Upper lobe of left lung (tissue), 6 donors: ENCODE measurements at regions not wholly inside any gene's neighbourhood (a gene's known extent, or its start where the extent isn't known, plus 50 kb on each side); places are given as distances from the start of the nearest gene placed in this dataset.

ENCODE experiments used
- ATAC-seq, 2 donors: fragments of 200-7000 bp; cut with Tn5 transposase; one replicate each; pipeline ENCODE4 v1.9.1; 2022; ENCODE audit warnings: mild to moderate bottlenecking in 2 of 2, moderate library complexity in 2 of 2; ENCODE audit not compliant: low FRiP score in 2 of 2
- DNase-seq, 2 donors: peaks; one replicate each; pipeline ENCODE4 v3.0.0-alpha.2; 2019 to 2020
- H3K27ac ChIP-seq, 4 donors: fragments of 200-600 bp; sonication (generic); one replicate each; pipeline ENCODE4 v1.5.1; 2016 to 2019
- H3K27me3 ChIP-seq, 4 donors: fragments of 200-600 bp; sonication (generic); one replicate each; pipeline ENCODE4 v1.5.1; 2017 to 2019
- H3K36me3 ChIP-seq, 4 donors: fragments of 200-600 bp; sonication (generic); one replicate each; pipeline ENCODE4 v1.5.1; 2016 to 2019
- H3K4me1 ChIP-seq, 4 donors: fragments of 200-600 bp; sonication (generic); one replicate each; pipeline ENCODE4 v1.5.1; 2018 to 2019
- H3K4me3 ChIP-seq, 4 donors: fragments of 200-600 bp; sonication (generic); one replicate each; pipeline ENCODE4 v1.5.1; 2017 to 2019; ENCODE audit warnings: mild to moderate bottlenecking in 2 of 4, moderate library complexity in 1 of 4
- H3K9me3 ChIP-seq, 4 donors: fragments of 200-600 bp; sonication (generic); one replicate each; pipeline ENCODE4 v1.5.1; 2018 to 2019
- EP300 ChIP-seq, 4 donors: sonication (generic); formaldehyde crosslinking; IDR thresholded peaks; one replicate each; pipeline ENCODE4 v1.5.1; 2017; ENCODE audit warnings: antibody characterized with exemption in 4 of 4, control low read depth in 2 of 4
- POLR2A ChIP-seq, 4 donors: fragments of 450-650 bp; IDR thresholded peaks; one replicate each; pipeline ENCODE4 v1.5.1; 2016 to 2017; ENCODE audit warnings: antibody characterized with exemption in 4 of 4, mild to moderate bottlenecking in 2 of 4
- POLR2AphosphoS5 ChIP-seq, 2 donors: sonication (generic); formaldehyde crosslinking; IDR thresholded peaks; one replicate each; pipeline ENCODE4 v1.5.1; 2017; ENCODE audit warnings: antibody characterized with exemption in 2 of 2
- WGBS, 2 donors: methylation state at CpG; one replicate each; pipeline ENCODE4 v1.1.5; 2017 to 2018; 5-methylcytosine and 5-hydroxymethylcytosine counted together
- TF ChIP-seq, protein P1 (sequence below), 6 experiments: fragments of 450-650 bp in 4 of 6; fragments of 200-600 bp in 2 of 6; sonication (generic) in 2 of 6; IDR thresholded peaks; one replicate each; pipeline ENCODE4 v1.5.1; 2016 to 2019; ENCODE audit warnings: antibody characterized with exemption in 6 of 6
- donor health status: DM: no; HTN: no; CAD: no; lungs with moderate emphysema.
- donor health status: DM: no; HTN: yes; CAD: no; lungs with severe emphysema.

DNA sequence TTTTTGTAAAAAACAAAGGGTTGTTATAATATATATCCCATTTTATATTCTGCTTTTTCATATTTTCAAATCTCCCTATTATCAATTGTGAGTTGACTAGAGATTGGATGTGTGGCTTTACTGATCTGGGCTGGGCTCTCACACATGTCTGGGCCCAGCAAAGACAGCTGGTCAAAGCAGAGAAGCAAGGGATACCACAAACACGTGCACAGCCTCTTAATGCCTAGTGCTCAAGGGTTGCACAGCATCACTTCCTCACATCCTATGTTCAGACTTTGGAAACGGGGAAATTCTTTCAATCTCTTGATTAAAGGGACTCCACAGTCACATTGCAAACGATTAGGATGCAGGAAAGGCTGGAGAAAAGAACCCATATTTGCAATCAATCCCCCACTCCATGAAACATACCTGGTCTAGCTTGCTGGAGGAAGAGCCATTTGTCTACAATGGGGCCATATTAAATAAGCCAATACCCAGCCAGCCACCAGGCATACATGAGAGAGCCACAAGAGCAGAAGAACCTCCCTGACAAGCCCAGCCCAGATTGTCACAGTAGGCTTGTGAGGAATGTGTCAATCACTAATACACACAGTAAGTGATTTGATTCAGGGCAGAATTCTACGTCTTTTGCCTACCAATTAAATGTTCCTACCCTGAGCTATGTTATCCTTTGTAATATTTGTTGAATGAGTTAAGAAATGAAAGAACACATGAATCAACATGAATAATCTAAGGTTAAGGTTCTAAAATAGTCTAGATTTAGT is 431.2 kb downstream of the TNS3 start:
- H3K27me3 ChIP-seq: no peaks in the 10 kb centered on the region
- no peaks in the 10 kb centered on the region for H3K36me3 ChIP-seq
- peaks cover 20 to 43% (median 29%) of the 10 kb centered on the region in 4 donors for H3K4me1 ChIP-seq
- TF ChIP-seq, protein P1, sequence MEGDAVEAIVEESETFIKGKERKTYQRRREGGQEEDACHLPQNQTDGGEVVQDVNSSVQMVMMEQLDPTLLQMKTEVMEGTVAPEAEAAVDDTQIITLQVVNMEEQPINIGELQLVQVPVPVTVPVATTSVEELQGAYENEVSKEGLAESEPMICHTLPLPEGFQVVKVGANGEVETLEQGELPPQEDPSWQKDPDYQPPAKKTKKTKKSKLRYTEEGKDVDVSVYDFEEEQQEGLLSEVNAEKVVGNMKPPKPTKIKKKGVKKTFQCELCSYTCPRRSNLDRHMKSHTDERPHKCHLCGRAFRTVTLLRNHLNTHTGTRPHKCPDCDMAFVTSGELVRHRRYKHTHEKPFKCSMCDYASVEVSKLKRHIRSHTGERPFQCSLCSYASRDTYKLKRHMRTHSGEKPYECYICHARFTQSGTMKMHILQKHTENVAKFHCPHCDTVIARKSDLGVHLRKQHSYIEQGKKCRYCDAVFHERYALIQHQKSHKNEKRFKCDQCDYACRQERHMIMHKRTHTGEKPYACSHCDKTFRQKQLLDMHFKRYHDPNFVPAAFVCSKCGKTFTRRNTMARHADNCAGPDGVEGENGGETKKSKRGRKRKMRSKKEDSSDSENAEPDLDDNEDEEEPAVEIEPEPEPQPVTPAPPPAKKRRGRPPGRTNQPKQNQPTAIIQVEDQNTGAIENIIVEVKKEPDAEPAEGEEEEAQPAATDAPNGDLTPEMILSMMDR (IDR thresholded peaks at IDR 0.05): no peak
- TF ChIP-seq EP300 (IDR thresholded peaks at IDR 0.05) (no peak), POLR2AphosphoS5 (IDR thresholded peaks at IDR 0.05) (no peak), POLR2A (IDR thresholded peaks at IDR 0.05) (no peak)
- no peak overlapping the region for H3K27ac ChIP-seq
- WGBS, 2 donors: 53 to 82% methylated on average over 4 of the region's 4 CpGs
- H3K4me3 ChIP-seq: no peak overlapping the region
- ATAC-seq (no peak), DNase-seq (no peak)
- H3K9me3 ChIP-seq: no peaks in the 10 kb centered on the region

DNA sequence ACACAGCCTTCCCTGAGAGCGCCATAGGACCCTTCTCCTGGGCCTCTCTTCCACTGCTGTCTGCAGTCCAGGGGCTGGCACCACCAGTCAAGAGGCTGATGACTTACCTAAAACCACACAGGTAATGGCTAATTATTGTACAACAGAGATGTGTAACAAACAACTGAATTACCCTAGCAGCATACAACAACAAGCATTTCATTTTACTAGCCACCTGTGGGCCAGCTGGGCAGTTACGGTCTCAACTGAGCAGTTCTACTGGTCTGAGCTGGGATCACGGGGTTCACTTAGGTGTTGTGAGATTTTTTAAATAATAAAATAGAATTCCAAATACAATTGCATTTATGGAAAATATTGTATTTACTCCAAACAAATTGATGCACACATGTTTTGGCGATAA is 431.9 kb downstream of the TNS3 start:
- DNase-seq (no peak), ATAC-seq (no peak)
- Histone ChIP-seq H3K27ac (no peak overlapping the region), H3K4me3 (no peak overlapping the region), H3K36me3 (no peaks in the 10 kb centered on the region), H3K9me3 (no peaks in the 10 kb centered on the region), H3K4me1 (peaks cover 20 to 47% (median 29%) of the 10 kb centered on the region in 4 donors), H3K27me3 (no peaks in the 10 kb centered on the region)
- 96% methylated on average over 4 of the region's 4 CpGs for WGBS, 2 donors
- TF ChIP-seq POLR2A (IDR thresholded peaks at IDR 0.05): no peak
- TF ChIP-seq, protein P1 (IDR thresholded peaks at IDR 0.05): no peak
- no peak for TF ChIP-seq EP300 (IDR thresholded peaks at IDR 0.05)
- TF ChIP-seq POLR2AphosphoS5 (IDR thresholded peaks at IDR 0.05): no peak

DNA sequence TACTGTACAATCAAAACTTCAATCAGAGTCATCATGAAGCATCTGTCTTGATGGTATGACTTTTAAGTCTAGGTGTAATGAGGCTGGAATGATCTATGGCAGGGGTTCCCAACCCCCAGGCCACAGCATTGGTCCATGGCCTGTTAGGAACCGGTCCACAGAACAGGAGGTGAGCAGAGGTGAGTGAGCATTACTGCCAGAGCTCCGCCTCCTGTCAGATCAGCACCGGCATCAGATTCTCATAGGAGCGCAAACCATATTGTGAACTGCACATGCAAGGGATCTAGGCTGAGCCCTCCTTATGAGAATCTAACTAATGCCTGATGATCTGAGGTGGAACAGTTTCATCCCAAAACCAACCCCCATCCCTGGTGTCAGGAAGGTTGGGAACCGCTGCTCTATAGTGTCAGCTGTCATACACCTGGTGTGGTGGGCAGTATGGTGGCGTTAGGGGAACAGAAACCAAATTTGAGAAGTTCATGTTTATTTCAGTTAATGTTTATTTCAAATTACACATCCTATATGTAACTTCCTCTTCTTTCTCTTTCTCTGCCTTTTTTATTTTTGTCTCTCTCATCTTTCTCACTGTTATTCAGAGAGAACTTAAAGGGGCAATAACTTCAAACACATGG is 432.6 kb downstream of the TNS3 start:
- ATAC-seq (no peak), DNase-seq (no peak)
- no peak overlapping the region for H3K4me3 ChIP-seq
- 73 to 87% methylated on average over 6 of the region's 6 CpGs for WGBS, 2 donors
- H3K27ac ChIP-seq: peak overlapping the region in 1 of 4 donors; percentile 43
- no peaks in the 10 kb centered on the region for H3K36me3 ChIP-seq
- H3K4me1 ChIP-seq: peaks cover 20 to 42% (median 28%) of the 10 kb centered on the region in 4 donors
- no peaks in the 10 kb centered on the region for H3K9me3 ChIP-seq
- H3K27me3 ChIP-seq: no peaks in the 10 kb centered on the region
- TF ChIP-seq EP300 (IDR thresholded peaks at IDR 0.05) (no peak), POLR2A (IDR thresholded peaks at IDR 0.05) (no peak), POLR2AphosphoS5 (IDR thresholded peaks at IDR 0.05) (no peak)
- TF ChIP-seq, protein P1 (IDR thresholded peaks at IDR 0.05): no peak

DNA sequence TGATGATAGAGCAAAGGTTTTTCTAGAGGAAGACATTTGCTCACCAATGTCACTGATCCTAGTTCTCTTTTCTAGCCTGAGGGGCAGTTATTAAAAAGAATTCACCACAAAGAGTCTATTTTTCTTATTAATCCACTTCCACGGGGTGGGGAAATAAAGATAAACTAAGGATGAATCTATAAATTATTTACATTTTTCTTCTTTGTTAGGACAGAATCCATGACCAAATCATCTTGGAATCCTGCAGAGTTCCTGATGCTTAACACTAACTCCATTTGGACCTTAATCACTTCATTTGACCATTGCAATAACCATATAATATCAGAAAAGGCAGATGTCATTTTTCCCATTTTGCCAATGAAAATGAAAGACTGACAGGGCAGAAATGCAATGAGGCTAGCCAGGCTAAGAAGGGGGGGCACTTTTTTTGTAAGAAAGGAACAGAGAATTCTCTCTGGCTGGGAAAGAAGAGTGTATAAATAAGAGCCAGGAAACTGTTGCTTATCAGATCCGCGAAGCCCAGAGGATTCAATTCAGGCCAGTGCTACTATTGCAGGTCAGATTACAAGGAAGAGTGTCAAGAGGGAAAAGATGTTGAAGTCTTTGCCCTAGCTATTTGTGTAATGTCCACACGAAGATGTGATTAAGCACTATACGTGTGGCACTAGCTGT is 433.2 kb downstream of the TNS3 start:
- no peak for ATAC-seq
- Histone ChIP-seq H3K36me3 (no peaks in the 10 kb centered on the region), H3K27me3 (no peaks in the 10 kb centered on the region), H3K27ac (peak overlapping the region in 2 of 4 donors; percentile 27 to 43), H3K4me1 (peaks cover 16 to 36% (median 24%) of the 10 kb centered on the region in 4 donors), H3K4me3 (no peak overlapping the region), H3K9me3 (no peaks in the 10 kb centered on the region)
- 33 to 42% methylated on average over 5 of the region's 5 CpGs for WGBS, 2 donors
- TF ChIP-seq EP300 (IDR thresholded peaks at IDR 0.05) (no peak), POLR2AphosphoS5 (IDR thresholded peaks at IDR 0.05) (no peak), POLR2A (IDR thresholded peaks at IDR 0.05) (no peak)
- TF ChIP-seq, protein P1 (IDR thresholded peaks at IDR 0.05): no peak
- no peak for DNase-seq
